ENCODE measurements at regions not wholly inside any gene's neighbourhood (a gene's known extent, or its start where the extent isn't known, plus 50 kb on each side); places are given as distances from the start of the nearest gene placed in this dataset.
A peak's percentile ranks its signal among the peaks of the same experiment; 100 is the strongest.
"Not testable (repeated sequence)": the region's sequence is repeated elsewhere in the genome, so short reads cannot be mapped to it uniquely, and the experiment has no call there.

GRCh38 chr2:186384226-186384625 is 101.8 kb upstream of the ZC3H15 start:
- H3K4me1 ChIP-seq (ENCODE audit: insufficient read depth, low read length): no peaks in the 10 kb centered on the region
- H3K27me3 ChIP-seq (ENCODE audit: insufficient read depth, low read length, poor library complexity, severe bottlenecking): no peaks in the 10 kb centered on the region
- peaks cover 8 to 82% (median 28%) of the 10 kb centered on the region in 3 donors for H3K36me3 Mint-ChIP-seq
- no peaks in the 10 kb centered on the region for H3K27me3 Mint-ChIP-seq
- ChIA-PET POLR2A (no interaction called here), CTCF (no interaction called here)
- no peak overlapping the region for H3K27ac ChIP-seq (ENCODE audit: low read depth, low read length)
- H3K9me3 ChIP-seq (ENCODE audit: low read length): no peaks in the 10 kb centered on the region
- H3K4me3 Mint-ChIP-seq: no peak overlapping the region
- H3K4me3 ChIP-seq (ENCODE audit: low read length): no peak overlapping the region
- DNase-seq: no peak
- H3K36me3 ChIP-seq (ENCODE audit: insufficient read depth, low read length): no peaks in the 10 kb centered on the region
- peaks cover 41 to 76% (median 50%) of the 10 kb centered on the region in 5 donors for H3K9me3 Mint-ChIP-seq
- H3K4me1 Mint-ChIP-seq: no peaks in the 10 kb centered on the region
- H3K27ac Mint-ChIP-seq: no peak overlapping the region

GRCh38 chr2:186385638-186386201 is 100.3 kb upstream of the ZC3H15 start:
- H3K4me3 Mint-ChIP-seq; POLR2A ChIA-PET; H3K27ac ChIP-seq (ENCODE audit: low read depth, low read length); H3K4me3 ChIP-seq (ENCODE audit: low read length); H3K9me3 ChIP-seq (ENCODE audit: low read length); H3K36me3 ChIP-seq (ENCODE audit: insufficient read depth, low read length); CTCF ChIA-PET; H3K27me3 ChIP-seq (ENCODE audit: insufficient read depth, low read length, poor library complexity, severe bottlenecking); DNase-seq; H3K27ac Mint-ChIP-seq; H3K4me1 ChIP-seq (ENCODE audit: insufficient read depth, low read length); H3K4me1 Mint-ChIP-seq; H3K27me3 Mint-ChIP-seq: not testable (repeated sequence)
- Mint-ChIP-seq H3K36me3 (peaks cover 11 to 82% (median 33%) of the 10 kb centered on the region in 3 donors), H3K9me3 (peaks cover 54 to 77% (median 59%) of the 10 kb centered on the region in 5 donors)

- Mint-ChIP-seq H3K27ac (no peak overlapping the region), H3K36me3 (peaks cover 0 to 29% (median 3%) of the 10 kb centered on the region in 3 donors), H3K27me3 (peaks cover 0 to 1% of the 10 kb centered on the region in 2 donors), H3K4me3 (no peak overlapping the region), H3K9me3 (peaks cover 13 to 52% (median 24%) of the 10 kb centered on the region in 5 donors), H3K4me1 (no peaks in the 10 kb centered on the region)
- ChIA-PET CTCF (no interaction called here), POLR2A (no interaction called here)
- Histone ChIP-seq H3K4me1 (ENCODE audit: insufficient read depth, low read length) (no peaks in the 10 kb centered on the region), H3K9me3 (ENCODE audit: low read length) (no peaks in the 10 kb centered on the region), H3K36me3 (ENCODE audit: insufficient read depth, low read length) (no peaks in the 10 kb centered on the region), H3K27ac (ENCODE audit: low read depth, low read length) (no peak overlapping the region), H3K27me3 (ENCODE audit: insufficient read depth, low read length, poor library complexity, severe bottlenecking) (no peaks in the 10 kb centered on the region), H3K4me3 (ENCODE audit: low read length) (no peak overlapping the region)
- no peak for DNase-seq
Observed at GRCh38 chr2:186399082-186399644, 86.9 kb upstream of the ZC3H15 start.

GRCh38 chr2:186405842-186406241 is 80.2 kb upstream of the ZC3H15 start:
- Histone ChIP-seq H3K9me3 (ENCODE audit: low read length) (no peaks in the 10 kb centered on the region), H3K27me3 (ENCODE audit: insufficient read depth, low read length, poor library complexity, severe bottlenecking) (no peaks in the 10 kb centered on the region), H3K27ac (ENCODE audit: low read depth, low read length) (no peak overlapping the region), H3K36me3 (ENCODE audit: insufficient read depth, low read length) (no peaks in the 10 kb centered on the region), H3K4me3 (ENCODE audit: low read length) (no peak overlapping the region), H3K4me1 (ENCODE audit: insufficient read depth, low read length) (no peaks in the 10 kb centered on the region)
- Mint-ChIP-seq H3K36me3 (peaks cover 4 to 46% (median 6%) of the 10 kb centered on the region in 3 donors), H3K4me1 (no peaks in the 10 kb centered on the region), H3K27ac (no peak overlapping the region), H3K4me3 (no peak overlapping the region), H3K9me3 (peaks cover 6 to 24% (median 19%) of the 10 kb centered on the region in 5 donors), H3K27me3 (no peaks in the 10 kb centered on the region)
- ChIA-PET POLR2A (no interaction called here), CTCF (no interaction called here)
- DNase-seq: no peak

GRCh38 chr2:186407611-186408010 is 78.4 kb upstream of the ZC3H15 start:
- H3K9me3 ChIP-seq (ENCODE audit: low read length): no peaks in the 10 kb centered on the region
- H3K27ac ChIP-seq (ENCODE audit: low read depth, low read length): no peak overlapping the region
- no peaks in the 10 kb centered on the region for H3K4me1 ChIP-seq (ENCODE audit: insufficient read depth, low read length)
- Mint-ChIP-seq H3K4me1 (no peaks in the 10 kb centered on the region), H3K27me3 (no peaks in the 10 kb centered on the region), H3K9me3 (peaks cover 6 to 30% (median 19%) of the 10 kb centered on the region in 5 donors), H3K36me3 (peaks cover 4 to 58% (median 8%) of the 10 kb centered on the region in 3 donors), H3K4me3 (no peak overlapping the region), H3K27ac (no peak overlapping the region)
- ChIA-PET POLR2A (no interaction called here), CTCF (no interaction called here)
- H3K27me3 ChIP-seq (ENCODE audit: insufficient read depth, low read length, poor library complexity, severe bottlenecking): no peaks in the 10 kb centered on the region
- no peak for DNase-seq
- no peak overlapping the region for H3K4me3 ChIP-seq (ENCODE audit: low read length)
- H3K36me3 ChIP-seq (ENCODE audit: insufficient read depth, low read length): no peaks in the 10 kb centered on the region

GRCh38 chr2:186410802-186411201 is 75.3 kb upstream of the ZC3H15 start:
- no peaks in the 10 kb centered on the region for H3K27me3 ChIP-seq (ENCODE audit: insufficient read depth, low read length, poor library complexity, severe bottlenecking)
- H3K36me3 Mint-ChIP-seq: peaks cover 6 to 60% (median 14%) of the 10 kb centered on the region in 3 donors
- no peaks in the 10 kb centered on the region for H3K27me3 Mint-ChIP-seq
- no peaks in the 10 kb centered on the region for H3K36me3 ChIP-seq (ENCODE audit: insufficient read depth, low read length)
- DNase-seq: no peak
- H3K4me3 Mint-ChIP-seq: no peak overlapping the region
- no peaks in the 10 kb centered on the region for H3K9me3 ChIP-seq (ENCODE audit: low read length)
- peaks cover 0 to 20% (median 6%) of the 10 kb centered on the region in 5 donors for H3K9me3 Mint-ChIP-seq
- H3K4me1 Mint-ChIP-seq: no peaks in the 10 kb centered on the region
- POLR2A ChIA-PET: no interaction called here
- CTCF ChIA-PET: no interaction called here
- H3K27ac ChIP-seq (ENCODE audit: low read depth, low read length): no peak overlapping the region
- no peak overlapping the region for H3K4me3 ChIP-seq (ENCODE audit: low read length)
- H3K27ac Mint-ChIP-seq: no peak overlapping the region
- no peaks in the 10 kb centered on the region for H3K4me1 ChIP-seq (ENCODE audit: insufficient read depth, low read length)

- no peaks in the 10 kb centered on the region for H3K9me3 Mint-ChIP-seq
- no peak overlapping the region for H3K4me3 Mint-ChIP-seq
- Histone ChIP-seq H3K4me1 (ENCODE audit: insufficient read depth, low read length) (peaks cover 10% of the 10 kb centered on the region), H3K27me3 (ENCODE audit: insufficient read depth, low read length, poor library complexity, severe bottlenecking) (no peaks in the 10 kb centered on the region), H3K4me3 (ENCODE audit: low read length) (no peak overlapping the region), H3K36me3 (ENCODE audit: insufficient read depth, low read length) (no peaks in the 10 kb centered on the region), H3K9me3 (ENCODE audit: low read length) (no peaks in the 10 kb centered on the region), H3K27ac (ENCODE audit: low read depth, low read length) (no peak overlapping the region)
- H3K27ac Mint-ChIP-seq: no peak overlapping the region
- no peak for DNase-seq
- peaks cover 5 to 13% (median 12%) of the 10 kb centered on the region in 3 donors for H3K36me3 Mint-ChIP-seq
- no peaks in the 10 kb centered on the region for H3K27me3 Mint-ChIP-seq
- POLR2A ChIA-PET: no interaction called here
- peaks cover 8 to 13% (median 10%) of the 10 kb centered on the region in 3 donors for H3K4me1 Mint-ChIP-seq
- CTCF ChIA-PET: no interaction called here
Observed at GRCh38 chr2:186422226-186422625, 63.8 kb upstream of the ZC3H15 start.

- H3K36me3 Mint-ChIP-seq: peaks cover 0 to 4% (median 2%) of the 10 kb centered on the region in 3 donors
- no peaks in the 10 kb centered on the region for H3K9me3 ChIP-seq (ENCODE audit: low read length)
- peaks cover 8 to 13% (median 10%) of the 10 kb centered on the region in 3 donors for H3K4me1 Mint-ChIP-seq
- no peaks in the 10 kb centered on the region for H3K27me3 Mint-ChIP-seq
- H3K27ac Mint-ChIP-seq: peak overlapping the region in 1 of 8 donors; percentile 64
- no peak overlapping the region for H3K4me3 ChIP-seq (ENCODE audit: low read length)
- POLR2A ChIA-PET: no interaction called here
- no peak overlapping the region for H3K27ac ChIP-seq (ENCODE audit: low read depth, low read length)
- H3K4me1 ChIP-seq (ENCODE audit: insufficient read depth, low read length): peaks cover 10% of the 10 kb centered on the region
- CTCF ChIA-PET: no interaction called here
- no peak for DNase-seq
- H3K27me3 ChIP-seq (ENCODE audit: insufficient read depth, low read length, poor library complexity, severe bottlenecking): no peaks in the 10 kb centered on the region
- no peaks in the 10 kb centered on the region for H3K36me3 ChIP-seq (ENCODE audit: insufficient read depth, low read length)
- no peaks in the 10 kb centered on the region for H3K9me3 Mint-ChIP-seq
- no peak overlapping the region for H3K4me3 Mint-ChIP-seq
Observed at GRCh38 chr2:186423481-186423880, 62.6 kb upstream of the ZC3H15 start.

Data from CD8-positive, alpha-beta memory T cell (primary cell).